Panc1 (cell line): ENCODE measurements at regions not wholly inside any gene's neighbourhood (a gene's known extent, or its start where the extent isn't known, plus 50 kb on each side); places are given as distances from the start of the nearest gene placed in this dataset.

Experiments used
- ATAC-seq: fragments of 200-7000 bp; cut with Tn5 transposase; 2 replicates; pipeline ENCODE4 v1.9.1; 2020; ENCODE audit warnings: mild to moderate bottlenecking, moderate library complexity
- BruUV-seq: library from RNA; stranded (reverse); fragments of 400-500 nt; replicated peaks from 2 replicates; lab custom pipeline; 2021; lab: Mats Ljungman, UMichigan
- CTCF ChIA-PET: fragments of 300-600 bp; sonication (Branson Sonifier 250); formaldehyde crosslinking; loops from one replicate; lab custom pipeline; 2022; ENCODE audit warnings: antibody characterized with exemption; lab: Charles Lee
- POLR2A ChIA-PET: fragments of 300-600 bp; sonication (Branson Sonifier 250); formaldehyde crosslinking; loops from one replicate; lab custom pipeline; 2022; ENCODE audit warnings: antibody characterized with exemption; lab: Charles Lee
- DNase-seq: peaks from one replicate; pipeline ENCODE4 v3.0.0-alpha.2; 2010; ENCODE audit warnings: low read depth, low spot score
- H3K27ac ChIP-seq: 2 replicates; pipeline ENCODE4 v1.5.1; 2011; ENCODE audit warnings: mild to moderate bottlenecking, low read length, inconsistent platforms
- H3K27me3 ChIP-seq: fragments of 200-500 bp; sonication (Bioruptor generic); 2 replicates; pipeline ENCODE4 v1.6.0; 2014; ENCODE audit warnings: low read length, inconsistent platforms; ENCODE audit not compliant: control insufficient read depth, insufficient read depth
- H3K36me3 ChIP-seq: fragments of 200-500 bp; sonication (Bioruptor generic); 2 replicates; pipeline ENCODE4 v1.5.1; 2014; ENCODE audit warnings: inconsistent platforms, mild to moderate bottlenecking, low read length, moderate library complexity; ENCODE audit not compliant: control insufficient read depth, insufficient read depth
- H3K4me1 ChIP-seq: 2 replicates; pipeline ENCODE4 v1.5.1; 2011; ENCODE audit warnings: inconsistent platforms, mild to moderate bottlenecking, low read length, moderate library complexity; ENCODE audit not compliant: control insufficient read depth, insufficient read depth
- H3K4me3 ChIP-seq, 2 experiments: 2 replicates each; pipeline ENCODE4 v1.5.1; 2011 to 2012; ENCODE audit warnings: low read depth in 2 of 2, low read length in 2 of 2, mild to moderate bottlenecking in 2 of 2, inconsistent platforms in 1 of 2, moderate library complexity in 1 of 2
- H3K9me3 ChIP-seq: fragments of 200-500 bp; sonication (Bioruptor generic); 2 replicates; pipeline ENCODE4 v1.5.1; 2014; ENCODE audit warnings: low read depth, mild to moderate bottlenecking, inconsistent platforms, low read length, moderate library complexity; ENCODE audit not compliant: control insufficient read depth, insufficient read depth
- POLR2AphosphoS5 ChIP-seq: IDR thresholded peaks from 2 replicates; pipeline ENCODE4 v1.6.1; 2012; ENCODE audit warnings: mild to moderate bottlenecking, low read depth, low read length, moderate library complexity
- REST ChIP-seq, 2 experiments: IDR thresholded peaks; 2 replicates each; pipeline ENCODE4 v1.6.1; 2011 to 2012; ENCODE audit warnings: low read depth in 2 of 2, control low read depth in 1 of 2, low read length in 1 of 2, mild to moderate bottlenecking in 1 of 2, moderate library complexity in 1 of 2; ENCODE audit not compliant: insufficient read depth in 1 of 2
- SIN3A ChIP-seq: IDR thresholded peaks from 2 replicates; pipeline ENCODE4 v1.6.1; 2012; ENCODE audit warnings: low read depth, mild to moderate bottlenecking, low read length, moderate library complexity, borderline replicate concordance; ENCODE audit not compliant: insufficient read depth
- TCF7L2 ChIP-seq: IDR thresholded peaks from 2 replicates; pipeline ENCODE4 v1.6.1; 2011; ENCODE audit warnings: mild to moderate bottlenecking, low read depth, low read length, inconsistent platforms
- in situ Hi-C: cut with HindIII; loops from 2 replicates; pipeline ENCODE4 v1.10.0; 2016; ENCODE audit warnings: low sequenced_read_pairs, low pct_unique_long_range_greater_than_20kb
- intact Hi-C: fragments of 100-400 bp; cut with micrococcal nuclease; formaldehyde crosslinking; loops from one replicate; pipeline ENCODE4 v1.10.0; 2022; ENCODE audit not compliant: unreplicated experiment
- TF ChIP-seq, protein P1 (sequence below): fragments of 450-650 bp; IDR thresholded peaks from 2 replicates; pipeline ENCODE4 v1.5.1; 2017; ENCODE audit warnings: mild to moderate bottlenecking

- DNase-seq (no peak), ATAC-seq (no peak)
- in situ Hi-C loops: no loop called here
- no TSS peak for BruUV-seq
- no peak overlapping the region for H3K4me3 ChIP-seq
- H3K9me3 ChIP-seq: no peaks in the 10 kb centered on the region
- H3K4me1 ChIP-seq: no peaks in the 10 kb centered on the region
- intact Hi-C loops: no loop called here
- POLR2A ChIA-PET: no interaction called here
- H3K27ac ChIP-seq: no peak overlapping the region
- TF ChIP-seq REST (IDR thresholded peaks at IDR 0.05; ENCODE audit: insufficient read depth in 1 of 2, low read depth in 2 of 2, low read length in 1 of 2) (no peak), POLR2AphosphoS5 (no peak), SIN3A (no peak), TCF7L2 (no peak)
- TF ChIP-seq, protein P1, sequence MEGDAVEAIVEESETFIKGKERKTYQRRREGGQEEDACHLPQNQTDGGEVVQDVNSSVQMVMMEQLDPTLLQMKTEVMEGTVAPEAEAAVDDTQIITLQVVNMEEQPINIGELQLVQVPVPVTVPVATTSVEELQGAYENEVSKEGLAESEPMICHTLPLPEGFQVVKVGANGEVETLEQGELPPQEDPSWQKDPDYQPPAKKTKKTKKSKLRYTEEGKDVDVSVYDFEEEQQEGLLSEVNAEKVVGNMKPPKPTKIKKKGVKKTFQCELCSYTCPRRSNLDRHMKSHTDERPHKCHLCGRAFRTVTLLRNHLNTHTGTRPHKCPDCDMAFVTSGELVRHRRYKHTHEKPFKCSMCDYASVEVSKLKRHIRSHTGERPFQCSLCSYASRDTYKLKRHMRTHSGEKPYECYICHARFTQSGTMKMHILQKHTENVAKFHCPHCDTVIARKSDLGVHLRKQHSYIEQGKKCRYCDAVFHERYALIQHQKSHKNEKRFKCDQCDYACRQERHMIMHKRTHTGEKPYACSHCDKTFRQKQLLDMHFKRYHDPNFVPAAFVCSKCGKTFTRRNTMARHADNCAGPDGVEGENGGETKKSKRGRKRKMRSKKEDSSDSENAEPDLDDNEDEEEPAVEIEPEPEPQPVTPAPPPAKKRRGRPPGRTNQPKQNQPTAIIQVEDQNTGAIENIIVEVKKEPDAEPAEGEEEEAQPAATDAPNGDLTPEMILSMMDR: no peak
- CTCF ChIA-PET: no interaction called here
- H3K27me3 ChIP-seq: no peaks in the 10 kb centered on the region
- H3K36me3 ChIP-seq: no peaks in the 10 kb centered on the region
These were observed 994.6 kb downstream of the TSN start for GRCh38 chr2:122750095-122750494.

- no TSS peak for BruUV-seq
- Histone ChIP-seq H3K4me1 (no peaks in the 10 kb centered on the region), H3K36me3 (no peaks in the 10 kb centered on the region), H3K4me3 (no peak overlapping the region), H3K27ac (no peak overlapping the region), H3K27me3 (no peaks in the 10 kb centered on the region), H3K9me3 (no peaks in the 10 kb centered on the region)
- POLR2A ChIA-PET: no interaction called here
- in situ Hi-C loops: no loop called here
- no peak for TF ChIP-seq REST (IDR thresholded peaks at IDR 0.05; ENCODE audit: insufficient read depth in 1 of 2, low read depth in 2 of 2, low read length in 1 of 2)
- no peak for TF ChIP-seq SIN3A
- no peak for TF ChIP-seq POLR2AphosphoS5
- TF ChIP-seq, protein P1: no peak
- no peak for TF ChIP-seq TCF7L2
- no peak for DNase-seq
- no peak for ATAC-seq
- CTCF ChIA-PET: no interaction called here
- intact Hi-C loops: no loop called here
These were observed 995.4 kb downstream of the TSN start for GRCh38 chr2:122750808-122751207.
